OCI-LY1 (cell line): ENCODE measurements at regions not wholly inside any gene's neighbourhood (a gene's known extent, or its start where the extent isn't known, plus 50 kb on each side); places are given as distances from the start of the nearest gene placed in this dataset.

ENCODE experiments used
- H2AFZ ChIP-seq: fragments of 200-600 bp; sonication (generic), shearing (Covaris generic); 2 replicates; pipeline ENCODE4 v1.6.0; 2014; ENCODE audit warnings: antibody characterized with exemption, mild to moderate bottlenecking, low read length
- H3F3A ChIP-seq: fragments of 200-600 bp; sonication (generic), shearing (Covaris generic); 2 replicates; pipeline ENCODE4 v1.6.0; 2014; ENCODE audit warnings: mild to moderate bottlenecking, antibody characterized with exemption, low read length, moderate library complexity; ENCODE audit not compliant: insufficient read depth
- H3K27ac ChIP-seq: fragments of 200-600 bp; sonication (generic); 2 replicates; pipeline ENCODE4 v1.5.1; 2014; ENCODE audit warnings: low read length, mixed run types, mild to moderate bottlenecking, low read depth; ENCODE audit not compliant: poor library complexity, severe bottlenecking
- H3K27me3 ChIP-seq: fragments of 200-600 bp; sonication (generic); 2 replicates; pipeline ENCODE4 v1.6.0; 2014; ENCODE audit warnings: antibody characterized with exemption, mild to moderate bottlenecking, low read length, moderate library complexity; ENCODE audit not compliant: insufficient read depth
- H3K36me3 ChIP-seq: fragments of 200-600 bp; sonication (generic); 2 replicates; pipeline ENCODE4 v1.6.1; 2014; ENCODE audit warnings: mild to moderate bottlenecking, antibody characterized with exemption, low read length, moderate library complexity, mixed read lengths; ENCODE audit not compliant: insufficient read depth
- H3K4me1 ChIP-seq: fragments of 200-600 bp; sonication (generic); 2 replicates; pipeline ENCODE4 v1.5.1; 2014; ENCODE audit warnings: mild to moderate bottlenecking, low read length, moderate library complexity; ENCODE audit not compliant: insufficient read depth, severe bottlenecking
- H3K4me2 ChIP-seq: fragments of 200-600 bp; sonication (generic), shearing (Covaris generic); 2 replicates; pipeline ENCODE4 v1.6.1; 2014; ENCODE audit warnings: low read length
- H3K4me3 ChIP-seq: fragments of 200-600 bp; sonication (generic); 2 replicates; pipeline ENCODE4 v1.5.1; 2014; ENCODE audit warnings: low read length, low read depth, mild to moderate bottlenecking, mixed read lengths; ENCODE audit not compliant: poor library complexity, severe bottlenecking
- H3K79me2 ChIP-seq: fragments of 200-600 bp; shearing (Covaris generic); 2 replicates; pipeline ENCODE4 v1.6.1; 2016; ENCODE audit warnings: mixed run types, low read length, mixed read lengths; ENCODE audit not compliant: insufficient read depth
- H3K9ac ChIP-seq: fragments of 200-600 bp; sonication (generic), shearing (Covaris generic); 2 replicates; pipeline ENCODE4 v1.6.1; 2014; ENCODE audit warnings: mild to moderate bottlenecking, low read length, mixed read lengths
- H3K9me2 ChIP-seq: fragments of 200-600 bp; sonication (generic), shearing (Covaris generic); 2 replicates; pipeline ENCODE4 v1.6.1; 2014; ENCODE audit warnings: low read depth, mild to moderate bottlenecking, low read length, mixed read lengths
- H3K9me3 ChIP-seq: fragments of 200-600 bp; shearing (Covaris generic); 2 replicates; pipeline ENCODE4 v1.6.1; 2014; ENCODE audit warnings: low read length, mixed read lengths
- H4K20me1 ChIP-seq: fragments of 200-600 bp; sonication (generic), shearing (Covaris generic); 2 replicates; pipeline ENCODE4 v1.6.0; 2016; ENCODE audit warnings: mild to moderate bottlenecking, low read length; ENCODE audit not compliant: insufficient read depth
- CTCF ChIP-seq: fragments of 200-600 bp; sonication (generic), shearing (Covaris generic); IDR thresholded peaks from 2 replicates; pipeline ENCODE4 v1.5.1; 2017; ENCODE audit warnings: mild to moderate bottlenecking, antibody characterized with exemption, low read length, moderate library complexity, mixed read lengths
- EZH2 ChIP-seq: fragments of 200-600 bp; sonication (generic), shearing (Covaris generic); IDR thresholded peaks from 2 replicates; pipeline ENCODE4 v1.8.0; 2017; ENCODE audit warnings: borderline replicate concordance, mixed run types, mild to moderate bottlenecking, antibody characterized with exemption, low read length, moderate library complexity, mixed read lengths

- no peaks in the 10 kb centered on the region for H3K9me3 ChIP-seq
- no peaks in the 10 kb centered on the region for H3F3A ChIP-seq
- no peak for TF ChIP-seq CTCF
- TF ChIP-seq EZH2, result no peak
- H3K4me2 ChIP-seq, result no peak overlapping the region
- H3K9me2 ChIP-seq, result no peaks in the 10 kb centered on the region
- no peaks in the 10 kb centered on the region for H4K20me1 ChIP-seq
- H3K36me3 ChIP-seq, result no peaks in the 10 kb centered on the region
- H3K27ac ChIP-seq, result no peak overlapping the region
- H3K27me3 ChIP-seq, result no peaks in the 10 kb centered on the region
- H3K4me3 ChIP-seq, result no peak overlapping the region
- H3K79me2 ChIP-seq, result no peaks in the 10 kb centered on the region
- no peak overlapping the region for H2AFZ ChIP-seq
- no peaks in the 10 kb centered on the region for H3K4me1 ChIP-seq
- no peak overlapping the region for H3K9ac ChIP-seq
These were observed 795.4 kb upstream of the DIAPH2 start for GRCh38 chrX:95889279-95889678.

- Histone ChIP-seq H3K4me2 (no peak overlapping the region), H3F3A (no peaks in the 10 kb centered on the region), H3K9me2 (no peaks in the 10 kb centered on the region), H2AFZ (no peak overlapping the region), H4K20me1 (no peaks in the 10 kb centered on the region), H3K9ac (no peak overlapping the region), H3K4me3 (no peak overlapping the region), H3K4me1 (no peaks in the 10 kb centered on the region), H3K9me3 (no peaks in the 10 kb centered on the region), H3K27ac (no peak overlapping the region), H3K36me3 (no peaks in the 10 kb centered on the region), H3K79me2 (no peaks in the 10 kb centered on the region), H3K27me3 (no peaks in the 10 kb centered on the region)
- TF ChIP-seq EZH2 (no peak), CTCF (no peak)
These were observed 791.0 kb upstream of the DIAPH2 start for GRCh38 chrX:95893636-95894035.

- Histone ChIP-seq H3K36me3 (no peaks in the 10 kb centered on the region), H3K9ac (no peak overlapping the region), H3F3A (no peaks in the 10 kb centered on the region), H3K4me3 (no peak overlapping the region), H3K4me2 (no peak overlapping the region), H3K27me3 (no peaks in the 10 kb centered on the region), H2AFZ (no peak overlapping the region), H3K4me1 (no peaks in the 10 kb centered on the region), H3K9me3 (no peaks in the 10 kb centered on the region), H3K27ac (no peak overlapping the region), H3K9me2 (no peaks in the 10 kb centered on the region), H3K79me2 (no peaks in the 10 kb centered on the region), H4K20me1 (no peaks in the 10 kb centered on the region)
- TF ChIP-seq EZH2 (no peak), CTCF (no peak)
These were observed 781.2 kb upstream of the DIAPH2 start for GRCh38 chrX:95903490-95903889.
